ENCODE measurements at regions not wholly inside any gene's neighbourhood (a gene's known extent, or its start where the extent isn't known, plus 50 kb on each side); places are given as distances from the start of the nearest gene placed in this dataset.

- intact Hi-C loops (cut with micrococcal nuclease) = no loop called here
- peaks cover 0 to 5% (median 0%) of the 10 kb centered on the region in 7 donors for H3K9me3 Mint-ChIP-seq
- Histone ChIP-seq H3K36me3 (replicated peaks in 1 of 2; ENCODE audit: control insufficient read depth in 1 of 2, insufficient read depth in 2 of 2, low read length in 2 of 2) (no peaks in the 10 kb centered on the region), H3K4me2 (replicated peaks; ENCODE audit: extremely low read depth, low read length, poor library complexity, severe bottlenecking) (no peak overlapping the region), H3K79me2 (ENCODE audit: insufficient read depth, low read length) (no peaks in the 10 kb centered on the region), H3K27ac (ENCODE audit: low read depth in 1 of 2, low read length in 2 of 2) (no peak overlapping the region), H3K27me3 (ENCODE audit: control insufficient read depth in 2 of 2, insufficient read depth in 2 of 2, low read length in 2 of 2) (no peaks in the 10 kb centered on the region), H3K4me1 (ENCODE audit: control insufficient read depth in 1 of 2, insufficient read depth in 2 of 2, low read length in 2 of 2) (no peaks in the 10 kb centered on the region), H3K4me3 (replicated peaks in 1 of 3; ENCODE audit: low read depth in 2 of 3, low read length in 3 of 3) (no peak overlapping the region), H3K9ac (ENCODE audit: insufficient read depth, low read length, poor library complexity, severe bottlenecking) (no peak overlapping the region), H4K20me1 (ENCODE audit: insufficient read depth, low read length) (no peaks in the 10 kb centered on the region), H3K9me3 (replicated peaks in 1 of 2; ENCODE audit: control insufficient read depth in 1 of 2, insufficient read depth in 1 of 2, low read length in 2 of 2) (no peaks in the 10 kb centered on the region), H2AFZ (ENCODE audit: insufficient read depth, low read depth, low read length, poor library complexity, severe bottlenecking) (no peak overlapping the region)
- no peaks in the 10 kb centered on the region for H3K4me1 Mint-ChIP-seq
- no peak for DNase-seq
- H3K36me3 Mint-ChIP-seq = no peaks in the 10 kb centered on the region
- no CpG with 5 or more reads among the region's 2 CpGs for WGBS (ENCODE audit: insufficient coverage)
- no peak overlapping the region for H3K4me3 Mint-ChIP-seq
- peaks cover 0 to 1% (median 0%) of the 10 kb centered on the region in 3 donors for H3K27me3 Mint-ChIP-seq (ENCODE audit: low read depth in 3 of 3)
- TF ChIP-seq CTCF (IDR thresholded peaks at IDR 0.05) = no peak
- H3K27ac Mint-ChIP-seq = no peak overlapping the region
Measured at GRCh38 chr1:79530476-79530875, 523.9 kb upstream of the ADGRL4 start.

- H3K27me3 Mint-ChIP-seq (ENCODE audit: low read depth in 3 of 3) = peaks cover 0 to 1% (median 0%) of the 10 kb centered on the region in 3 donors
Measured at GRCh38 chr1:79530055-79530454, 523.5 kb upstream of the ADGRL4 start.

More at GRCh38 chr1:79530055-79530454, 523.5 kb upstream of the ADGRL4 start:
- no peaks in the 10 kb centered on the region for H3K27me3 ChIP-seq (ENCODE audit: control insufficient read depth in 2 of 2, insufficient read depth in 2 of 2, low read length in 2 of 2)
- WGBS (ENCODE audit: insufficient coverage) = no CpG with 5 or more reads among the region's 2 CpGs
- H3K9ac ChIP-seq (ENCODE audit: insufficient read depth, low read length, poor library complexity, severe bottlenecking) = no peak overlapping the region
- no peak for DNase-seq
- Mint-ChIP-seq H3K9me3 (peaks cover 0 to 5% (median 2%) of the 10 kb centered on the region in 7 donors), H3K27ac (no peak overlapping the region), H3K4me3 (no peak overlapping the region), H3K36me3 (no peaks in the 10 kb centered on the region), H3K4me1 (no peaks in the 10 kb centered on the region)
- H3K9me3 ChIP-seq (replicated peaks in 1 of 2; ENCODE audit: control insufficient read depth in 1 of 2, insufficient read depth in 1 of 2, low read length in 2 of 2) = no peaks in the 10 kb centered on the region
- intact Hi-C loops (cut with micrococcal nuclease) = no loop called here
- H4K20me1 ChIP-seq (ENCODE audit: insufficient read depth, low read length) = no peaks in the 10 kb centered on the region
- no peak overlapping the region for H3K4me2 ChIP-seq (replicated peaks; ENCODE audit: extremely low read depth, low read length, poor library complexity, severe bottlenecking)
- H3K4me1 ChIP-seq (ENCODE audit: control insufficient read depth in 1 of 2, insufficient read depth in 2 of 2, low read length in 2 of 2) = no peaks in the 10 kb centered on the region
- TF ChIP-seq CTCF (IDR thresholded peaks at IDR 0.05) = no peak
- no peaks in the 10 kb centered on the region for H3K36me3 ChIP-seq (replicated peaks in 1 of 2; ENCODE audit: control insufficient read depth in 1 of 2, insufficient read depth in 2 of 2, low read length in 2 of 2)
- H3K4me3 ChIP-seq (replicated peaks in 1 of 3; ENCODE audit: low read depth in 2 of 3, low read length in 3 of 3) = no peak overlapping the region
- H2AFZ ChIP-seq (ENCODE audit: insufficient read depth, low read depth, low read length, poor library complexity, severe bottlenecking) = no peak overlapping the region
- no peak overlapping the region for H3K27ac ChIP-seq (ENCODE audit: low read depth in 1 of 2, low read length in 2 of 2)
- no peaks in the 10 kb centered on the region for H3K79me2 ChIP-seq (ENCODE audit: insufficient read depth, low read length)
